HepG2 (cell line): ENCODE measurements at regions not wholly inside any gene's neighbourhood (a gene's known extent, or its start where the extent isn't known, plus 50 kb on each side); places are given as distances from the start of the nearest gene placed in this dataset.

Experiments used
- ATAC-seq: fragments of 200-7000 bp; cut with Tn5 transposase; 3 replicates; pipeline ENCODE4 v1.9.1; 2020; ENCODE audit warnings: mild to moderate bottlenecking, moderate library complexity
- BruUV-seq: library from RNA; stranded (reverse); fragments of 400-500 nt; replicated peaks from 2 replicates; lab custom pipeline; 2021; lab: Mats Ljungman, UMichigan
- CTCF ChIA-PET: fragments of 300-600 bp; formaldehyde crosslinking; extraction: SDS; loops from one replicate; lab custom pipeline; 2021; ENCODE audit warnings: low total read pairs, inconsistent platforms, low intra/inter-chr PET ratio; lab: Yijun Ruan, JAX
- POLR2A ChIA-PET: fragments of 350-600 bp; sonication (Branson Sonifier 250); formaldehyde crosslinking; loops from one replicate; lab custom pipeline; 2020; ENCODE audit warnings: antibody characterized with exemption, inconsistent platforms; lab: Yijun Ruan, JAX
- DNase-seq: peaks from one replicate; pipeline ENCODE4 v3.0.0-alpha.2; 2015; ENCODE audit warnings: low spot score
- FAIRE-seq: peaks from 3 replicates; lab custom pipeline; 2011; peaks lifted over from hg19 to GRCh38; lab: Jason Lieb, UNC
- H2AFZ ChIP-seq: one replicate; pipeline ENCODE4 v1.6.1; 2011; ENCODE audit warnings: low read length, inconsistent platforms
- H3K27ac ChIP-seq: fragments of 300-600 bp; 3 replicates; pipeline ENCODE4 v1.8.0; 2011; ENCODE audit warnings: mixed run types, mild to moderate bottlenecking, mixed read lengths, low read length, inconsistent platforms; ENCODE audit not compliant: insufficient read depth; ENCODE audit errors: extremely low read length
- H3K27me3 ChIP-seq, 2 experiments: fragments of 200-600 bp in 1 of 2; 2 replicates in 1 of 2; 3 replicates in 1 of 2; pipeline versions ENCODE4 v1.6.0 to v1.8.0; 2011; ENCODE audit warnings: low read length in 2 of 2, mild to moderate bottlenecking in 2 of 2, moderate library complexity in 2 of 2, inconsistent platforms in 1 of 2; ENCODE audit not compliant: insufficient read depth in 2 of 2, control insufficient read depth in 1 of 2
- H3K36me3 ChIP-seq, 2 experiments: fragments of 200-600 bp in 1 of 2; replicated peaks in 1 of 2; 2 replicates in 1 of 2; 3 replicates in 1 of 2; pipeline versions ENCODE4 v1.5.1 to v1.8.0; 2011; ENCODE audit warnings: low read length in 2 of 2, inconsistent platforms in 1 of 2; ENCODE audit not compliant: insufficient read depth in 2 of 2, control insufficient read depth in 1 of 2
- H3K4me1 ChIP-seq: 2 replicates; pipeline ENCODE4 v1.5.1; 2012; ENCODE audit warnings: low read length, inconsistent platforms; ENCODE audit not compliant: insufficient read depth
- H3K4me2 ChIP-seq: 2 replicates; pipeline ENCODE4 v1.6.0; 2011; ENCODE audit warnings: low read depth, low read length, inconsistent platforms
- H3K4me3 ChIP-seq, 3 experiments: fragments of 200-600 bp in 1 of 3; sonication (generic), shearing (Covaris generic) in 1 of 3; replicated peaks in 1 of 3; 2 replicates each; pipeline ENCODE4 v1.5.1; 2011 to 2016; ENCODE audit warnings: low read length in 3 of 3, inconsistent platforms in 2 of 3, low read depth in 2 of 3, mild to moderate bottlenecking in 2 of 3, control low read depth in 1 of 3, mixed read lengths in 1 of 3; ENCODE audit not compliant: insufficient read depth in 1 of 3
- H3K79me2 ChIP-seq: one replicate; pipeline ENCODE4 v1.6.1; 2011; ENCODE audit warnings: low read length, inconsistent platforms; ENCODE audit not compliant: insufficient read depth
- H3K9ac ChIP-seq: 2 replicates; pipeline ENCODE4 v1.6.0; 2011; ENCODE audit warnings: mild to moderate bottlenecking, low read depth, low read length, inconsistent platforms; ENCODE audit not compliant: insufficient read depth
- H3K9me3 ChIP-seq: 2 replicates; pipeline ENCODE4 v1.5.1; 2012; ENCODE audit warnings: mild to moderate bottlenecking, low read length
- H4K20me1 ChIP-seq: 2 replicates; pipeline ENCODE4 v1.6.0; 2011; ENCODE audit warnings: inconsistent platforms, mild to moderate bottlenecking, low read length, moderate library complexity; ENCODE audit not compliant: insufficient read depth
- FOXA3 ChIP-seq: IDR thresholded peaks from 2 replicates; pipeline ENCODE4 v1.6.1; 2016; ENCODE audit warnings: missing genetic modification reagents, missing compliant biosample characterization
- GPN1 ChIP-seq: sonication (generic); formaldehyde crosslinking; IDR thresholded peaks from 2 replicates; pipeline ENCODE4 v1.5.1; 2020; ENCODE audit warnings: missing genetic modification reagents, borderline replicate concordance
- MAF1 ChIP-seq: sonication (generic); formaldehyde crosslinking; IDR thresholded peaks from 2 replicates; pipeline ENCODE4 v1.5.0; 2020; ENCODE audit warnings: missing genetic modification reagents, borderline replicate concordance
- MAFF ChIP-seq: IDR thresholded peaks from 2 replicates; pipeline ENCODE4 v1.6.1; 2011; ENCODE audit warnings: low read depth, low read length, improper control_type of control experiment
- MAFK ChIP-seq, 2 experiments: IDR thresholded peaks in 1 of 2; conservative IDR thresholded peaks in 1 of 2; 2 replicates each; pipeline ENCODE4 v1.6.1; 2011; ENCODE audit warnings: improper control_type of control experiment in 2 of 2, low read length in 2 of 2
- POLR2G ChIP-seq: fragments of 200-400 bp; formaldehyde crosslinking; IDR thresholded peaks from 2 replicates; pipeline ENCODE4 v1.6.1; 2018; ENCODE audit warnings: mild to moderate bottlenecking, low read depth, low read length, moderate library complexity
- SP5 ChIP-seq: IDR thresholded peaks from 2 replicates; pipeline ENCODE4 v1.6.1; 2016; ENCODE audit warnings: low read depth, borderline replicate concordance
- TFAP4 ChIP-seq: sonication (generic); IDR thresholded peaks from 2 replicates; pipeline ENCODE4 v1.6.1; 2016; ENCODE audit warnings: low read depth, borderline replicate concordance
- ZMYM4 ChIP-seq: sonication (generic); formaldehyde crosslinking; IDR thresholded peaks from 2 replicates; pipeline ENCODE4 v1.8.1; 2023; ENCODE audit warnings: mild to moderate bottlenecking, missing genetic modification reagents
- ZNF747 ChIP-seq: sonication (generic); formaldehyde crosslinking; IDR thresholded peaks from 2 replicates; pipeline ENCODE4 v1.8.1; 2023; ENCODE audit warnings: missing genetic modification reagents, mild to moderate bottlenecking, borderline replicate concordance
- WGBS: methylation state at CpG from one replicate; pipeline ENCODE4 v1.1.6; 2017; ENCODE audit warnings: low lambda C conversion rate; 5-methylcytosine and 5-hydroxymethylcytosine counted together
- in situ Hi-C: cut with HindIII; loops from 2 replicates; pipeline ENCODE4 v1.10.0; 2017; ENCODE audit warnings: low pct_unique_long_range_greater_than_20kb; ENCODE audit not compliant: extremely low pct_ligation_motif_present
- intact Hi-C: fragments of 100-400 bp; cut with micrococcal nuclease; formaldehyde crosslinking; loops from one replicate; pipeline ENCODE4 v1.10.0; 2022; ENCODE audit not compliant: unreplicated experiment

- Histone ChIP-seq H3K79me2 (no peaks in the 10 kb centered on the region), H3K4me3 (no peak overlapping the region), H3K36me3 (no peaks in the 10 kb centered on the region), H3K9me3 (no peaks in the 10 kb centered on the region), H3K27ac (no peak overlapping the region), H4K20me1 (no peaks in the 10 kb centered on the region)
- ChIA-PET CTCF (no interaction called here), POLR2A (interaction anchor here (0.9 to 1.0 kb wide), 2 partner anchors 12 to 15 kb away, joined by 3 read pairs; no protein-coding TSS in a partner anchor)
- no peak for DNase-seq
- FAIRE-seq, result no peak
- intact Hi-C loops, result no loop called here
- no TSS peak for BruUV-seq
- TF ChIP-seq FOXA3 (0 out of 2 replicates have a peak, but pooled peaks have one; percentile 38), GPN1 (CRISPR knock-in tag) (no peak), TFAP4 (peak; percentile 92), SP5 (CRISPR knock-in tag) (0 out of 2 replicates have a peak, but pooled peaks have one; percentile 30)
- TF ChIP-seq, all 625 proteins: peak for 3
- 3% methylated on average over 3 of the region's 3 CpGs for WGBS
- H2AFZ ChIP-seq, result no peak overlapping the region
- ATAC-seq, result no peak
- 0 out of 2 replicates have a peak overlapping the region, but pooled peaks have one; percentile 16 for H3K4me2 ChIP-seq
- no peak overlapping the region for H3K9ac ChIP-seq
- peaks cover 38% of the 10 kb centered on the region for H3K4me1 ChIP-seq
- in situ Hi-C loops, result no loop called here
- no peaks in the 10 kb centered on the region; a peak in 1 of 5 replicates for H3K27me3 ChIP-seq
Observed at GRCh38 chr10:58453105-58453504, 59.6 kb upstream of the BICC1 start.

- 90% methylated on average over 2 of the region's 2 CpGs for WGBS
- 0 out of 2 replicates have a peak, but pooled peaks cover 3% of the 10 kb centered on the region for H3K9me3 ChIP-seq
- POLR2A ChIA-PET, result no interaction called here
- ATAC-seq, result no peak
- H3K4me3 ChIP-seq, result no peak overlapping the region
- peaks cover 59% of the 10 kb centered on the region for H3K4me1 ChIP-seq
- H4K20me1 ChIP-seq, result no peaks in the 10 kb centered on the region
- in situ Hi-C loops, result no loop called here
- H2AFZ ChIP-seq, result no peak overlapping the region
- no TSS peak for BruUV-seq
- intact Hi-C loops, result no loop called here
- H3K36me3 ChIP-seq, result no peaks in the 10 kb centered on the region
- H3K27me3 ChIP-seq, result no peaks in the 10 kb centered on the region; a peak in 1 of 5 replicates
- H3K9ac ChIP-seq, result no peak overlapping the region
- DNase-seq, result no peak
- H3K27ac ChIP-seq, result no peak overlapping the region
- TF ChIP-seq MAFF (peak; percentile 98), MAF1 (CRISPR knock-in tag) (no peak), MAFK (conservative IDR thresholded peaks at IDR 0.05 in 1 of 2, IDR thresholded peaks at IDR 0.05 in 1 of 2; ENCODE audit: low read length in 2 of 2) (peak; percentile 98 to 99), ZNF747 (CRISPR knock-in tag) (no peak), ZMYM4 (CRISPR knock-in tag) (no peak), POLR2G (no peak)
- CTCF ChIA-PET, result no interaction called here
- H3K4me2 ChIP-seq, result no peak overlapping the region
- no peak for FAIRE-seq
- H3K79me2 ChIP-seq, result no peaks in the 10 kb centered on the region
Observed at GRCh38 chr10:58456179-58456578, 56.5 kb upstream of the BICC1 start.
